HG03045 (cell line): ENCODE measurements at regions not wholly inside any gene's neighbourhood (a gene's known extent, or its start where the extent isn't known, plus 50 kb on each side); places are given as distances from the start of the nearest gene placed in this dataset.
"Not testable (repeated sequence)": the region's sequence is repeated elsewhere in the genome, so short reads cannot be mapped to it uniquely, and the experiment has no call there.

Source experiments
- ATAC-seq: cut with Tn5 transposase; IDR thresholded peaks from one replicate; pipeline ENCODE4 v1.9.1; 2021; ENCODE audit warnings: mild to moderate bottlenecking, moderate library complexity; ENCODE audit not compliant: unreplicated experiment

DNA sequence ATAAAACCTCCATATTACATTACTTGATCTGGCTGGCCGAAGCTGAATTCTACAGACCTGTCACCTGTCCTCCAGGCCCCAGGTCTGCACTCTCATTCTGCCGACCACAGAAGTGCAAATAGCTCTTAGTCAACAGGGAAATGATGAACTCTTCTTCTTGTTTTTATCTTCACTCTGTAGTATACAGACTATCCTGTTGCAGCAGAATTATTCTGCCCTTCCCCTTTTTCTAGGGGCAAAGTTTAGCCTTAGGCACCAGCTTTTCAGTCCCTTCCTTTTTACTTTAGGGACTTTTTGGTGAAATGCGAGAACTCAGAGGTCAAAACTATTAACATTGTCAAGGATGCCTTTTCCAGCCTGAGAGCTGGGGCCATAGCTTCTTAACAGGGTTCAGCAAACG lies 229.6 kb upstream of the EGLN3 start:
- ATAC-seq: no peak

DNA sequence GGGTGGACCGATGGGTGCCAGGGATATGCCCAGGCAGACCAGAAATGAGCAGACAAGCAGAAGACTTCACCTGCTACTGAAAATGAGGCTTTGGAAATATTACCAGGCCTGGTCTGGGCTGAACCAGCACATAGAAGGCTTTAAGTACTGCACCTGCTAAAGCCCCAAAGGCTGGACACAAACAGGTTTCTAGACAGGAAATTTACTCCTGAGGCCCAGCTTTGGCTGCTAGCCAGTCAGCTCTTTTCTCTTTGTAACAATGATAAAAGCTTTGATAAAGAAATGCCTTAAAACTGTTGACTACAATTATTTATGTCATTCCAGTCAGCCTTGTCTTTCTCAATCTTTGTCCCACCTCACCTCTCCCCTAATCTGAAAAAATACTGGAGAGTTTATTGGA lies 228.9 kb upstream of the EGLN3 start:
- no peak for ATAC-seq

DNA sequence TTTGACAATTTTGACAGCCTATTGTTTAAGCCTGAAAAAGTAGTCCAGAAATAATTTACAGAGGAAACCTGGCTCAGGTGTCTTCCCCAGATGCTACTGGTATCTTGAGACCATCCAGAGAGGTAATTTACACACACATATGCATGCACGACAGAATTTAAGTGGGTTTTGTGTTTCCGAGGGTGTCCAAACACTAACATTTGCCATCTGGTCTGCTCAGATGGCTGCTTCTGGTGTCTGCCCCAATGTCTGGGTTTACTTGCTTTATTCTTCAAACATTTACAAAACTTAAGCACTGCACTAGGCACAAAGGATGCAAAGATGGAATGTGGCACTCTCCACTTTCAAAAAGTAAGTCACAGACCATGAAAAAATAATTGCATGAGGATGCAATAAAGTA lies 226.6 kb upstream of the EGLN3 start:
- no peak for ATAC-seq

DNA sequence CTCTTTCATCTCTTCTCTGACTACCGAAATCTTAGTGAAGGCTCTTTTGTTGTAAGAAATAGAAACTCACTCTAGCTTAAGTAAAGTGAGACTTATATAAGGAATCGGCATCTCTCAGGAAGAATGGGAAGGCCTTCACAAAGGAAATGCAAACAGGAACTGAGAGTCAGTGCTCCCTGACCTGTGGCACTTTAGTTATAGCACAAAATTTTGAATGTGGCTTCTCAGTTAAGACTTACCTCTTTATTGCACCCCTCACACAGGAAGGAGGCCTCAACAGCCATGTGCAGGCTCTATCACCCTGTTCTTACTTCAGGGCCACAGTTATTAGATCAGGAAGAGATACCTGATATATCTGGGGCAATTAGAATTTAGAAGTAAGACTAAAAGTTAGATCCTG lies 224.7 kb upstream of the EGLN3 start:
- ATAC-seq: no peak

DNA sequence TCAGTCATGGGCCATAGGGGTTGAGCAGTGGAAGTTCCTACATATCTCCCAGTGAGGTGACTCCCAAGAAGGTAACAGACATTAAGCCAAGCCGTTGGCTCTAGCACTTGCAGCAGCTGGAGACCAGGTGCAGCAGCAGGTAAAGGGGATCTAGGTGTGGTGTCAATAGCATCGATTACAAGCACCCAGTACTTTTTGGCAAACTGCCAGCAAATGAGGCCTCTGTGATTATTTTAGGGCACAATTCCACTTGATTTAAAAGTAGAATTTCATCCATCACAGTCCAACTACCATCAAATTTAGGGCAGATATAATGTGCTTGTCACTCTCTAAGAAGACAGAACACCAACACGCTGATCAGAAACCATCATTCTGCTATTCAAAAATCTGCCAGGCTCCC lies 224.1 kb upstream of the EGLN3 start:
- no peak for ATAC-seq

DNA sequence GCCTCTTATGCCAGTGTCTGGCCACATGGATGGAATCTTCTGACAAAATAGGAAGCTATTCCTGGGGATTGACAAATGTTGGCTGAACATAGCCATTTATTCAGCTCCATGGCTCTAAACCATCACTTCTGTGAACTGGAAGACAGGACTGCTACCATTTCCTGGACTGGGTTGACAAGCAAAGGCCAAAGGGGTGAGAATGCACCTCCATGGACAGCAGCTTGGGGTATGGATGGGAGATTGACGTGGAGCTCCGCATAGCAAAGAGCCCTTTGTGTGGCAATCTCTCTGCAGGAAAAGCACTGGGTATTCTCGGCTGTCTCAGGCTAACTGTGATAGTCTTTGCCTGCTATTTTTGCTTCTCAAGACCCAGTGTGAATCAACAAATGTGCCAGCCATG lies 223.0 kb upstream of the EGLN3 start:
- ATAC-seq: no peak

DNA sequence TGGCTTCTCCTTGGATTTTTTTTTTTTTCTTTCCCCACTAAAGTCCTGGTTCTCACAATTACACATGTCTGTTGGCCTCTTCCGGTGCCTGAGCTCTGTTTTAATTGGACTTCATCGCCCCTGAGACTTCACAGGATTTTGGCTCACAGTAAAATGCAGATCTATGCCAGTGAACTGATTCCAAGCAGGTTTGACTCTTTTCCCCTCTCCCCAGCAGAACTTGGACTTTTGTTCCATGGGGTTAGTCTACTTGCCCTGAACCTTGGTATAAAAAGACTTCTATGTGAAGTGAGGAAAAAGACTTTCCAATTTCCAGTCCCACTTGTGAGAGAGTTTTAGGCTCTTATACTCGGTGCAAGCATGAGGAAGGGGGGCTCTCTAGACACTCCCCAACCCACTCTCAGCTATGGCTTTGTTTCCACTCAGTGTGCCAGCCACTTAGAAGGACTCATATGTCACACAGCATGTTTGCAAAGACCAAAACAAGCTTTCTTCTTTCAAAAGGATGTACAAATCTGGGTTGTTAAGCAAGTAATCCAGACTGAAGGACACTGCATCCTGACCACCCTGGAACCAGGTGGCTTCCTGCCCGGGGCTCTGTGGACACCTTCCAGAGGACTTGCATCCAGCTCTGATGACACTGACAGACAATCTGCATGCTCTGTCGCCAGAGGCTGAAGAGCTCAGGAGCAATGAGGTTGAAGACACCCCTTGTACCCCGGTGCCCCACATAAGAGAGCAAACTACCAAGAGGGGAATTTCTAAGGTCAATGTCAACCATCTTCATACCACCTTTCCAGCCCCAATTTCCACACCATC lies 221.9 kb upstream of the EGLN3 start:
- no peak for ATAC-seq

DNA sequence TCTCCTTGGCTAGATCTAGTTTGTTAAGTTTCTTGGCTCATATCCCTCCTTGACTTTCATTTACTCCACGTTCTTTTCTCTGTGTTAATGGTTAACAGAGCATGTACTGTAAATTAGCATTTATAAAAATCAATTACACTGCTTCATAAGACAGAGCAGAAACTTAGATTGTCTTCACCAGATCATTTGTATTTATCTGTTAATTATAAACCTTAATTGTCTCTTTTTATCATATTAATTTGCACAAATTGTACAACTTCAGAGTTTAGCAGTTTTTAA lies 221.2 kb upstream of the EGLN3 start:
- no peak for ATAC-seq

DNA sequence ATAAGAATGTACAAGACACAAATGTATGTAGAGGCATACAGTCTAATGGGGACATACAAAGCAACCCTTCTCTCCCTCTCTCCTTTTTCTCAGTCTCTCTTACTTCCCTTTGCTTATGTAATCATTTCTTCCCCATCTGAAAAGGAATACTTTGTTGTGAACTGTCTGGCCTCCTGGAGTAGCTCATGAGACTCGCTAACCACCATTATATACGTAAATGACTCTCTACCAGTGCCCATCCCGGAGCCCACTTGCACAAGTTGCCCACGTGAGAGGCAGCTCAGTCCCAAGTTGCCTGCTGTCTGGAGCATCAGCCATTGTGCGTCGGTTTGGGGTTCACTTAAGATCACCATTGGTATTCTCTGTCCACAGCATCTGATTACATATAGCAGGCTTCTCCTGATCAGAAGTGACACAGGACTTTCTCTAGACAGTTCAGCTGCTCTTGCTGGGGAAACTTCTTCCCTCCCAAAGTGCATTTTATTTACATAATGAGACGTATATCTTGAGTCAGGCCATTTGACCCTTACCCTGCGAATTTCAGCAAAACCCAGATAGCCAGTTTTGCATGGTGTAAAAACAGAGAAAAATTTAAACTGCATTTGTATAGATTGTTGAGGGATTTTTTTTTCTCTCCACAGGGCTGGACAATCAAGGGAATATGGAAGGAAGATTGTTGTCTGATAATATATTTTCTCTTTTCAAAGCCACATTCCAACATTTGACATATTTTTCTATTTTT lies 220.7 kb upstream of the EGLN3 start:
- ATAC-seq: no peak

DNA sequence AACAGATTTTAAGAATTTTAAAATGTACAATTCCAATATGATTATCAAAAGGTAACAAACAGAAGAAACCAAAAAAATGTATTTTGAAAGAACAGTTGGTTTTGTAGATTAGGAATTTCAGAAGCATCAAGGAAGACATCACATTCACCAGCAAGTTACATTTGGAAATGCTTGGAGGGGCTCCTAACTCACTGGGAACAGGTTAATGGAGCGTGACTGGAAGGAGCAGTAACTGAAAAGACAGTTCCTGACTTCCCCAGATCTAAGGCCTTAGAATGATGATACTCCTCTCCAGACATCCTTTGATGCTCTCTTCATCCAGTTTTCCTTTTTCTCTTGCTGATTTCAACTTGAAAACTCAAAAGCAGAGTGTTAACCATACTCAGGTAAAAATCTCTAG lies 220.0 kb upstream of the EGLN3 start:
- no peak for ATAC-seq

DNA sequence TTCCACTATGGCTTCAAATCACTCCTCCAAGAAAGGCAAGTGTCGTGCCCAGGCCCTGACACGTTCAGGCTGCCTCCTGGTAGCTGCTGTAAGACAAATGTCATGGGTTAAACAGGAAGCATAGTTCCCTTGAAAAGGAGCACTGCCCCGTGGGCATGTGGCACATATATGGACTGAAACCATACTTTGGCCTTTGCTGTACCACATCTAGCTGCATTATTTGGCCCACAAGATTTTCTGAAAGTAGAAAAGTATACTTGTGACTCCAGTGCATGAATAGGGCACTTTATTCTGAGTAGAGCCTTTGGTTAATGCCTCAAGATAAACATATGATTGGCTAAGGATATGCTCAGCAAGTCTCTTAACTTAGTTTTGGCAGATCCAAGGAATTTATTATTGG lies 218.7 kb upstream of the EGLN3 start:
- ATAC-seq: no peak

DNA sequence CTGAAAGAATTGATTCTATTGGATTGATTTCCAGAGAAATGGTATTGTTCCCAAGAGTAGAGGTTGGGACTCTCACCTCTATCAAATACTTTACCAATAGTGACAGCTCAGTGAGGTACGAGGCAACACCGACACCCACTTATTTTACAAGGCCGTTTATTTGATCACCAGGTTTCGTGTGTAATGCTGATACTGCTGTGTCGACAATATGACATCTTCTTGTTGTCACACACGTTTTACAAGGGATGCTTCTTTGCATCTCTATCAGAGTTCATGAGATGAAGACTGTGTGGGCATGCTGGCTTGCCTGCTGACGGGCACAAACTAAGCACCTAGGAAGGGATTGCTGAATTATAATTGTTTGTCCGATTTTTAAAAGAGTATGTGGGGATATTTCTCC lies 217.8 kb upstream of the EGLN3 start:
- no peak for ATAC-seq

DNA sequence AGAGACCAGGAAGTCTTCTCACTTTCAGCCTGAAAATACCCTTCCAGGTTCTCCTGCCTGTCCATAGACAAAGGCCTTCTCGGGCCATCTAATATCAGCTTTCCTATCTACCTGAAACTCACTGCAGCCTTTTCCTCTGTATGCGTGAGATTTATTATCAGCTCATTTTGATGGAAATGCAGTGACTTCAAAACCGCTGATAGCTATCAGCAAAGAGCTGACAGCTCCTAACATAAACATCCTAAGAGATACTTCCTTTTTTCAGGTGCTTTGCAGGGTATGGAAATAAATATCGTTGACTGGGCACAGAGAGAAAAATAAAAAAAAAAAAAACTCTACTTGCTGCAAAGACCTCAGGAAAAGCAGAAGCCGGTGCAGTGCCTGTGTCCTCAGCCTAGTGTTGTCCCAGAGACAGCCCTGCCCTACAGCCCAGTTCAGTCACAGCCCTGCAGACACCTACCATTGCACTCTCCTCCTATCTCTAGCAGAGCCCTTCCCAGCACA lies 215.0 kb upstream of the EGLN3 start:
- ATAC-seq: no peak

DNA sequence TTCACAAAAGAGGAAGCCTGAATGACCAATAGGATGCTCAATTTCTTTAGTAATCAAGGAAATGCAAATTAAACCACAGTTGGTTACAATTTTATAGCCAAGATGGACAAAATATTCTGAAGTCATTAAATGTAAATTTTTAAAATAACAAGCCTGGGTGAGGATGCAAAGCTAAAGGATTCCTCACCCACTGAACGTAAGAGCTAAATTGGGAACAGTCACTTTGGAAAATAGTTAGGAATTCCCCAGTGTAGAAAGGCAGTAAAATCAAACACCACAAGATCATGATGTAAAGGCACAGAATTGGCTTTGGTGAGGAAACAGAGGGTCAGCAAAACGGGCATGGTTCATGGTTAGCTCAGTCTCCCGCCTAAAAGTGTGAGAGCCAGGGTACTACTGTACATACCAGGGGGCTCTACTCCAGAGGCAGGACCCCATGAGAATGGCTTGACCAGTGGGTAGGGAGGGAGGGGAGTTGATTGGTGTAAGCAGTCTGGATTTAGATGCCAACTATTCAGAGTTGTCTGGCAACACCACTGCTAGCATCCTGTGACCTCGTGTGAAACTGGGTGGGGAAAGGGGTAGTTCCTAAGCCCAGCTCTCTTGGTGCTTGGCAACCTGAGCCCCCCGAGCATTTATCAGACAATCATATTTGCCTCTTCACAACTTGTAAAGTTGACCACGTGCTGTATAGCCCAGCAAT lies 213.4 kb upstream of the EGLN3 start:
- no peak for ATAC-seq

DNA sequence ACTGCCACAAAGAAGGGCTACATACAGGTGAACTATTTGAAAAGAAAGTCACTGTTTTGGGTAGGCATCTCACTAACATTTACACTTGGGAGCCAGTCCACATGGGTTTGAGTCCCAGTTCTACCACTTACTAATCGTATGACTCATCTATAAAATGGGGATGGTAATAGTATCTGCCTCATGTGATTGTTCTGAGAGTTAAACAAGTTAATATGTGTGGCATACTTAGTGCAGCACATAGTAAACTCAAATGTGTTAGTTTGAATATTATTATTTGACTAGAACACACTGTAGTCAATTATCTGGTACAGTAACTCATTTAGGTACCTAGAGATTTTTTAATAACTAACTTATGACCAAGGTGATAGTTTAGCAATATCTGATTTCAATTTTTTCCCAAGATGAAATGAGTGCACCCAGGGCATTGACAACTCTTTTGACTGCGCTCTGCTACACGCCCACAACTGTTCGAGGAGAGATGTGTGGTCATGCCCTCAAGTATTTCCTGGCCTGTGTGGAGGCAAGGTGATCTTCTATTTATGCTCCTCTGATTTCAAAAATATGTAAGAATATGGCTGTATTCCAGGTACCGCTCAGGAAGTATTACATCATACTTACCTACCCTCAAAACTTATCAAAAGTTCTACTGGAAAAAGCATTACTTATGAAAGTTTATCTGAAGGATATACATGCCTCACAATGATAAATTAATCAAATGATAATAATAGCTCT lies 210.6 kb upstream of the EGLN3 start:
- ATAC-seq: no peak

DNA sequence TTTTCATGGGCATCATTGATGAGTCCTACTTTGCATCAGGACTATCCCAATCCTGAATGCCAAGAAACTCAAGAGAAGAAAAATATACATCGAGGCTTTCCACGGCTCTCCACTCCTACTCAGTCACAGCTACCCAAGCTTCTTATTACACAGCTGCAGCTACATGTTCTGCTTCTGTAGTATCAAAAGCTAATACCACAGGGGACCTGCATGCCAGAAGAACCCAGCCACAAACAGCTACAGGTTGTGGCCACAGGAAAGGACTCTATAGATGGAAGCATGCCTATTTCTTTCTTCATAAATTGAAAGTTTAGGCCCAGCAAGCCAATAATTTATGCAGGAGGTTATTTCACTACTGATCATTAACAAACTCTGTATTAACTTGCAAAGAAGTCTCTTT lies 209.7 kb upstream of the EGLN3 start:
- no peak for ATAC-seq

DNA sequence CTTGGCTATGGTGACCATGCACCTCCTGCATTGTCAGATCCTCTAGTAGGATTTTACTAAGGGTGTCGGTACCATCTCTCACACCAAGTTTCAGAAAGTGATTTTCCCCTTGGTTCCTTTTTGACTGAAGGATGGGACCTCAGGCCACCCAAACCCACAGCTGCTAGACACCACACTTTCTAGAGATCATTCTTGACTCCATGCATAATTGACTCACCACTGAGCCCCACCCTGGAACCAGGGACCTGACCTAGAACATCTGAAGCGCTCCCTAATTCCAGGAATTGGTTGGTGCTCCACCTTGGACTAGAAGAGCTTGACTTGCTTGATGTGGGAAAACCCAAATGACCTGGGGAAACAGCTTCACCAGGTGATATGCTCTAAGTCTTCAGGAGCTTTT lies 206.8 kb upstream of the EGLN3 start:
- ATAC-seq: no peak

DNA sequence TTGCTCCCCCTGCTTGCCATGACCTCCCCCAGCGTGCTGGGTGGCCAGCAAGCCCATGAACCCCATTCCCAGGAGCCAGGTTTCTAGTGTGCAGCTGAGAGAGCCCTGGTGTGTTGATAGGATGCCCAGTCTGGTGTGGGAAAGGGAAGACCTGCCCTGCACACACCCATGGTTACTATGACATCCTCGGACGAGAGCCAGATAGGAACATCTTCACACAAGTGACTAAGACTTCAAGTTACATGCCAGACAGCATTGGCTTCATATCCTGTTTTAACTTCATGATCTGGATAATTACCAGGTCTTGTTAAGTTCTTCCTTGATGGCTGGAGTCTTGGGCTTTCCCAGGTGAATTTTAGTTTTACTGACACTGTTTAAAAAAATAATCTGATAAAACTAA lies 196.6 kb upstream of the EGLN3 start:
- no peak for ATAC-seq

DNA sequence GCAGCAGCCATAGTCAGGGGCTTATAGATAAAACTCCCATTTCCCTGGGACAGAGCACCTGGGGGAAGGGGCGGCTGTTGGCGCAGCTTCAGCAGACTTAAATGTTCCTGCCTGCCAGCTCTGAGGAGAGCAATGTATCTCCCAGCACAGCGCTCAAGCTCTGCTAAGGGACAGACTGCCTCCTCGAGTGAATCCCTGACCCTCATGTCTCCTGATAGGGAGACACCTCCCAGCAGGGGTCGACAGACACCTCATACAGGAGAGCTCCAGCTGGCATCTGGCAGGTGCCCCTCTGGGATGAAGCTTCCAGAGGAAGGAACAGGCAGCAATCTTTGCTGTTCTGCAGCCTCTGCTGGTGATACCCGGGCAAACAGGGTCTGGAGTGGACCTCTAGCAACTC lies 189.3 kb upstream of the EGLN3 start:
- not testable (repeated sequence) for ATAC-seq

DNA sequence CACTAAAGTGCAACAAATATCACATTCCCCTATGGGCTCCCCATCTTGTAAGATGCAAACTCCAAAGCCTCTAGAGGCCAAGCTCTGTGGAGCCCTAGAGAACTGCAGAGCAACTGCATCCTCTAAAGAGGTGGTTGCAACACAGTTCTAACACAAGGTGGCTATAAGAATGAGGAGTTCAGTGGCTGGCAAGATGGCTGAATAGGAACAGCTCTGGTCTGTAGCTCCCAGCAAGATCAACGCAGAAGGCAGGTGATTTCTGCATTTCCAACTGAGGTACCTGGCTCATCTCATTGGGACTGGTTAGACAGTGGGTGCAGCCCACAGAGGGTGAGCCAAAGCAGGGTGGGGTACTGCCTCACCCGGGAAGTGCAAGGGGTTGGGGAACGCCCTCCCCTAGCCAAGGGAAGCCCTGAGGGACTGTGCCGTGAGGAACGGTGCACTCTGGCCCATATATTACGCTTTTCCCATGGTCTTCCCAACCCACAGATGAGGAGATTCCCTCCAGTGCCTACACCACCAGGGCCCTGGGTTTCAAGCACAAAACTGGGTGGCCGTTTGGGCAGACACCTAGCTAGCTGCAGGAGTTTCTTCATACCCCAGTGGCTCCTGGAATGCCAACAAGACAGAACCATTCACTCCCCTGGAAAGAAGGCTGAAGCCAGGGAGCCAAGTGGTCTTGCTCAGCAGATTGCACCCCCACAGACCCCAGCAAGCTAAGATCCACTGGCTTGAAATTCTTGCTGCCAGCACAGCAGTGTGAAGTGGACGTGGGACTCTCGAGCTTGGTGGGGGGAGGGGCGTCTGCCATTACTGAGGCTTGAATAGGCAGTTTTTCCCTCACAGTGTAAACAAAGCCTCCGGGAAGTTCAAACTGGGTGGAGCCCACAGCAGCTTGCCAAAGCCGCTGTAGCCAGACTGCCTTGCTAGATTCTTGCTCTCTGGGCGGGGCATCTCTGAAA lies 188.6 kb upstream of the EGLN3 start:
- not testable (repeated sequence) for ATAC-seq
